ENCODE measurements at regions not wholly inside any gene's neighbourhood (a gene's known extent, or its start where the extent isn't known, plus 50 kb on each side); places are given as distances from the start of the nearest gene placed in this dataset.
A peak's percentile ranks its signal among the peaks of the same experiment; 100 is the strongest.

GRCh38 chr10:29158066-29158465 lies 130.8 kb upstream of the LYZL1 start:
- TF ChIP-seq FOXP2 (optimal IDR thresholded peaks at IDR 0.05; ENCODE audit: control extremely low read depth, extremely low read length, insufficient read depth), result no peak
- Histone ChIP-seq H3K36me3 (ENCODE audit: insufficient read depth, low read length) (no peaks in the 10 kb centered on the region), H3K9me3 (ENCODE audit: low read depth, low read length) (no peaks in the 10 kb centered on the region), H3K27ac (no peak overlapping the region), H3K4me3 (no peak overlapping the region), H3K9ac (ENCODE audit: insufficient read length) (no peak overlapping the region)
- no peak for DNase-seq (ENCODE audit: low read depth, low spot score)

GRCh38 chr10:29160150-29160617 lies 128.7 kb upstream of the LYZL1 start:
- Histone ChIP-seq H3K36me3 (ENCODE audit: insufficient read depth, low read length) (no peaks in the 10 kb centered on the region), H3K9ac (ENCODE audit: insufficient read length) (no peak overlapping the region), H3K9me3 (ENCODE audit: low read depth, low read length) (no peaks in the 10 kb centered on the region), H3K27ac (no peak overlapping the region), H3K4me3 (no peak overlapping the region)
- DNase-seq (ENCODE audit: low read depth, low spot score), result no peak
- TF ChIP-seq EZH2 (IDR thresholded peaks at IDR 0.05) (no peak), FOXP2 (optimal IDR thresholded peaks at IDR 0.05; ENCODE audit: control extremely low read depth, extremely low read length, insufficient read depth) (no peak), POLR2AphosphoS5 (IDR thresholded peaks at IDR 0.05; ENCODE audit: borderline replicate concordance, low read depth, low read length) (no peak)

GRCh38 chr10:29163746-29164145 lies 125.1 kb upstream of the LYZL1 start:
- Histone ChIP-seq H3K36me3 (ENCODE audit: insufficient read depth, low read length) (no peaks in the 10 kb centered on the region), H3K4me3 (no peak overlapping the region), H3K9me3 (ENCODE audit: low read depth, low read length) (no peaks in the 10 kb centered on the region), H3K27ac (no peak overlapping the region), H3K9ac (ENCODE audit: insufficient read length) (no peak overlapping the region)
- DNase-seq (ENCODE audit: low read depth, low spot score), result no peak
- TF ChIP-seq FOXP2 (optimal IDR thresholded peaks at IDR 0.05; ENCODE audit: control extremely low read depth, extremely low read length, insufficient read depth), result no peak
- no peak for TF ChIP-seq POLR2AphosphoS5 (IDR thresholded peaks at IDR 0.05; ENCODE audit: borderline replicate concordance, low read depth, low read length)
- TF ChIP-seq EZH2 (IDR thresholded peaks at IDR 0.05), result no peak

- H3K9me3 ChIP-seq (ENCODE audit: low read depth, low read length), result no peaks in the 10 kb centered on the region
- DNase-seq (ENCODE audit: low read depth, low spot score), result no peak
- H3K27ac ChIP-seq, result no peak overlapping the region
- H3K4me3 ChIP-seq, result no peak overlapping the region
- H3K9ac ChIP-seq (ENCODE audit: insufficient read length), result no peak overlapping the region
- no peaks in the 10 kb centered on the region for H3K36me3 ChIP-seq (ENCODE audit: insufficient read depth, low read length)
- no peak for TF ChIP-seq EZH2 (IDR thresholded peaks at IDR 0.05)
- no peak for TF ChIP-seq POLR2AphosphoS5 (IDR thresholded peaks at IDR 0.05; ENCODE audit: borderline replicate concordance, low read depth, low read length)
These were observed 122.2 kb upstream of the LYZL1 start for GRCh38 chr10:29166713-29167112.

- Histone ChIP-seq H3K9me3 (ENCODE audit: low read depth, low read length) (no peaks in the 10 kb centered on the region), H3K9ac (ENCODE audit: insufficient read length) (no peak overlapping the region), H3K4me3 (no peak overlapping the region), H3K36me3 (ENCODE audit: insufficient read depth, low read length) (no peaks in the 10 kb centered on the region), H3K27ac (no peak overlapping the region)
- DNase-seq (ENCODE audit: low read depth, low spot score), result no peak
- TF ChIP-seq FOXP2 (optimal IDR thresholded peaks at IDR 0.05; ENCODE audit: control extremely low read depth, extremely low read length, insufficient read depth) (no peak), EZH2 (IDR thresholded peaks at IDR 0.05) (no peak), POLR2AphosphoS5 (IDR thresholded peaks at IDR 0.05; ENCODE audit: borderline replicate concordance, low read depth, low read length) (no peak)
These were observed 119.8 kb upstream of the LYZL1 start for GRCh38 chr10:29169021-29169420.

GRCh38 chr10:29171717-29172116 lies 117.2 kb upstream of the LYZL1 start:
- no peak for DNase-seq (ENCODE audit: low read depth, low spot score)
- Histone ChIP-seq H3K9me3 (ENCODE audit: low read depth, low read length) (no peaks in the 10 kb centered on the region), H3K27ac (no peak overlapping the region), H3K9ac (ENCODE audit: insufficient read length) (no peak overlapping the region), H3K36me3 (ENCODE audit: insufficient read depth, low read length) (no peaks in the 10 kb centered on the region), H3K4me3 (no peak overlapping the region)
- no peak for TF ChIP-seq EZH2 (IDR thresholded peaks at IDR 0.05)
- TF ChIP-seq POLR2AphosphoS5 (IDR thresholded peaks at IDR 0.05; ENCODE audit: borderline replicate concordance, low read depth, low read length), result no peak
- TF ChIP-seq FOXP2 (optimal IDR thresholded peaks at IDR 0.05; ENCODE audit: control extremely low read depth, extremely low read length, insufficient read depth), result no peak

GRCh38 chr10:29174389-29174788 lies 114.5 kb upstream of the LYZL1 start:
- Histone ChIP-seq H3K4me3 (no peak overlapping the region), H3K27ac (no peak overlapping the region), H3K9me3 (ENCODE audit: low read depth, low read length) (no peaks in the 10 kb centered on the region), H3K36me3 (ENCODE audit: insufficient read depth, low read length) (no peaks in the 10 kb centered on the region), H3K9ac (ENCODE audit: insufficient read length) (no peak overlapping the region)
- TF ChIP-seq POLR2AphosphoS5 (IDR thresholded peaks at IDR 0.05; ENCODE audit: borderline replicate concordance, low read depth, low read length) (no peak), FOXP2 (optimal IDR thresholded peaks at IDR 0.05; ENCODE audit: control extremely low read depth, extremely low read length, insufficient read depth) (no peak), EZH2 (IDR thresholded peaks at IDR 0.05) (no peak)
- no peak for DNase-seq (ENCODE audit: low read depth, low spot score)

- Histone ChIP-seq H3K9me3 (ENCODE audit: low read depth, low read length) (no peaks in the 10 kb centered on the region), H3K36me3 (ENCODE audit: insufficient read depth, low read length) (no peaks in the 10 kb centered on the region), H3K4me3 (peak overlapping the region; percentile 56), H3K9ac (ENCODE audit: insufficient read length) (no peak overlapping the region), H3K27ac (no peak overlapping the region)
- TF ChIP-seq POLR2AphosphoS5 (IDR thresholded peaks at IDR 0.05; ENCODE audit: borderline replicate concordance, low read depth, low read length) (no peak), EZH2 (IDR thresholded peaks at IDR 0.05) (no peak), FOXP2 (optimal IDR thresholded peaks at IDR 0.05; ENCODE audit: control extremely low read depth, extremely low read length, insufficient read depth) (no peak)
- DNase-seq (ENCODE audit: low read depth, low spot score), result no peak
These were observed 111.7 kb upstream of the LYZL1 start for GRCh38 chr10:29176845-29177832.
